ENCODE measurements at regions not wholly inside any gene's neighbourhood (a gene's known extent, or its start where the extent isn't known, plus 50 kb on each side); places are given as distances from the start of the nearest gene placed in this dataset.

DNA sequence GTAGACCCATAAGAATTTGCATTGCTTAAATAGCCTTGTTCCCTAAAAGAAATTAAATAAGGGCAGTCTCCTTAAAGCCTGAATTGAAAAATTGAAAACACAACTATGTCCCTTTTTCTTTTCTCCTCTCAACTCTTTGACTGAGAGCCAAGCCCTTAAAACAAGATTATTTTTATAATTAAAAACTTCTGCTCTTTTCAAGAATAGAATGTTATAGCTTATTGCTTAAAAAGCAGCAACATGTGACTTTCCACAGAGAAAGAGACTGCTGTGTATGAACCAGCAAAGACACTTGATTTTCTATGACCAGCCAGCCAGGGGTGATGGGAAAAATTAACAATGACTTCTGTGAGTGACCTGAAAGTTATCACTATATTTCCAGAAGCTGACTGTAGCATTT lies 295.2 kb upstream of the CELF2 start:
- TF ChIP-seq CTCF (IDR thresholded peaks at IDR 0.05; ENCODE audit: insufficient read depth, low read length, poor library complexity, severe bottlenecking) (no peak), EZH2phosphoT487 (conservative IDR thresholded peaks at IDR 0.05; ENCODE audit: low read length) (no peak)
